T-helper 17 cell (primary cell): ENCODE measurements at regions not wholly inside any gene's neighbourhood (a gene's known extent, or its start where the extent isn't known, plus 50 kb on each side); places are given as distances from the start of the nearest gene placed in this dataset.
"Not testable (repeated sequence)": the region's sequence is repeated elsewhere in the genome, so short reads cannot be mapped to it uniquely, and the experiment has no call there.

Experiments
- ATAC-seq: fragments of 150-1000 bp; cut with Tn5 transposase; 2 replicates; pipeline ENCODE4 v1.10.0; 2021; ENCODE audit warnings: mild to moderate bottlenecking, moderate library complexity
- DNase-seq, 3 donors: peaks; one replicate each; pipeline versions ENCODE4 v3.0.0 to v3.0.0-alpha.2; 2020 to 2021
- H3K9me3 ChIP-seq: one replicate; pipeline ENCODE4 v1.7.0; 2013; ENCODE audit warnings: low read length, mild to moderate bottlenecking; ENCODE audit not compliant: control insufficient read depth, poor library complexity, severe bottlenecking
- H3K27ac Mint-ChIP-seq: one replicate; pipeline ENCODE4 v1.8.0; 2022; ENCODE audit warnings: mild to moderate bottlenecking, moderate library complexity, mixed read lengths
- H3K27me3 Mint-ChIP-seq: one replicate; pipeline ENCODE4 v1.8.0; 2022; ENCODE audit warnings: mixed read lengths
- H3K36me3 Mint-ChIP-seq: one replicate; pipeline ENCODE4 v1.8.0; 2022; ENCODE audit warnings: low read depth, mixed read lengths
- H3K4me1 Mint-ChIP-seq: one replicate; pipeline ENCODE4 v1.8.0; 2022; ENCODE audit warnings: mild to moderate bottlenecking, mixed read lengths
- H3K4me3 Mint-ChIP-seq: one replicate; pipeline ENCODE4 v1.8.0; 2022; ENCODE audit warnings: mild to moderate bottlenecking, moderate library complexity, mixed read lengths

DNA sequence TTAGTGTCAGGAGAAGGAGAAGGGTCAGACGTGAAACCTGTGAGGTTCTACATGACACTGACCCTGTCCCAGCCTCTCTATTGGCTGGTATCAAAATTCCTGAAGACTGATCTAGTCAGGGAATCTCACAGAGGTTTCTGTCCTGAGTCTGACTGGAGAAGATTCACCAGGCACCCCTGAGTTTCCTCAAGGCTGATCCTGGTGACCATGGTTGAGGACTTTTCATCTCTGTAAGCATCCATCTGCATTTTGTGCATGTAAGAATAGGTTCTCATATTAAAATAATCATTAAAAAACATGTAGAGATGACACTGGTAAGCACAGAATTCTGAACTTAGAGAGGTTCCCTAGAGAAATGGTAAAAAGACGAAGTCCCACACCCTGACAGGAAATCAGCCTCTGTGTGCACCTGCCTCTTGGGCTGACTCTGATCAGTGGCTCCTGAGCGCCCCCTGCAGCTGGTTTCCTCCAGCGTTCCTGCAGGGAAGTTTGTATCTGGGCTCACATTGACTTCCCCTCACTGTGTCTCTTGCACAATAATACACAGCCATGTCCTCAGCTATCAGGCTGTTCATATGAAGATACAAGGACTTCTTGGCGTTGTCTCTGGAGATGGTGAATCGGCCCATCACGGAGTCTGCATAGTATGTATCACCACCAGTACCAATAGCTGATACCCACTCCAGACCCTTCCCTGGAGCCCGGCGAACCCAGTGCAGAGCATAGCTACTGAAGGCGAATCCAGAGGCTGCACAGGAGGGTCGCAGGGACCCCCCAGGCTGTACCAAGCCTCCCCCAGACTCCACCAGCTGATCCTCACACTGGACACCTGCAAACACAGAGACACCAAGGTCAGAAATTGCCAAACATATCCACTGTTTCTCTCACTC lies 991.9 kb downstream of the TMEM121 start:
- Mint-ChIP-seq H3K4me3 (no peak overlapping the region), H3K27me3 (peaks cover 26% of the 10 kb centered on the region), H3K4me1 (peaks cover 7% of the 10 kb centered on the region)

GRCh38 chr14:106522118-106522517 lies 995.7 kb downstream of the TMEM121 start:
- peaks cover 40% of the 10 kb centered on the region for H3K27me3 Mint-ChIP-seq
- not testable (repeated sequence) for ATAC-seq, H3K27ac Mint-ChIP-seq, H3K4me3 Mint-ChIP-seq, H3K9me3 ChIP-seq, H3K4me1 Mint-ChIP-seq, DNase-seq, H3K36me3 Mint-ChIP-seq

More for the DNA sequence above, 991.9 kb downstream of the TMEM121 start:
- Mint-ChIP-seq H3K36me3 (no peaks in the 10 kb centered on the region), H3K27ac (no peak overlapping the region)
- DNase-seq (peak; percentile 63 to 82 (median 66)), ATAC-seq (peak; percentile 82)
- H3K9me3 ChIP-seq = no peaks in the 10 kb centered on the region

DNA sequence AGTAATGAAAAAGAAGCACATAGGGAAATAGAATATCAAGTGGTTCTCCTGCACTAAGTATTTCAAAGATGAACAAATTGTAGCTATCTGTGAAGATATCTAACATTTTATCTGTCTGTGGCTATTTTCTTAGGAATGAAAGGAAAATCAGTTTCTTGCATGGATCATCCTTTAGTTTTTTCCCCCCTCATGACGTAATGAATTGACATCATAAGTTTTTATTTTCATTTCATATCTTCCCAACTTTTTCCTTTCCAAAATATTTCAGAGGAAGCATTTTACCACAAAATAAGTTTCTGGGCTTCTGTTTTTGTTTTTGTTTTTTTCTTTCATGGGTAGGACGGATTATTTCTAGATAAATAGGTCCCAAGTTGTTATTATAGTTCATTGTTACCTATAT lies 996.6 kb downstream of the TMEM121 start:
- Mint-ChIP-seq H3K27me3 (peaks cover 40% of the 10 kb centered on the region), H3K27ac (no peak overlapping the region), H3K36me3 (peaks cover 2% of the 10 kb centered on the region), H3K4me3 (no peak overlapping the region), H3K4me1 (no peaks in the 10 kb centered on the region)
- DNase-seq (no peak), ATAC-seq (no peak)
- no peaks in the 10 kb centered on the region for H3K9me3 ChIP-seq

GRCh38 chr14:106528717-106529116 lies 1002.3 kb downstream of the TMEM121 start:
- H3K9me3 ChIP-seq = no peaks in the 10 kb centered on the region
- peaks cover 1% of the 10 kb centered on the region for H3K36me3 Mint-ChIP-seq
- DNase-seq = no peak
- no peak for ATAC-seq
- H3K27me3 Mint-ChIP-seq = peaks cover 35% of the 10 kb centered on the region
- H3K4me1 Mint-ChIP-seq = peaks cover 2% of the 10 kb centered on the region
- no peak overlapping the region for H3K4me3 Mint-ChIP-seq
- H3K27ac Mint-ChIP-seq = no peak overlapping the region

DNA sequence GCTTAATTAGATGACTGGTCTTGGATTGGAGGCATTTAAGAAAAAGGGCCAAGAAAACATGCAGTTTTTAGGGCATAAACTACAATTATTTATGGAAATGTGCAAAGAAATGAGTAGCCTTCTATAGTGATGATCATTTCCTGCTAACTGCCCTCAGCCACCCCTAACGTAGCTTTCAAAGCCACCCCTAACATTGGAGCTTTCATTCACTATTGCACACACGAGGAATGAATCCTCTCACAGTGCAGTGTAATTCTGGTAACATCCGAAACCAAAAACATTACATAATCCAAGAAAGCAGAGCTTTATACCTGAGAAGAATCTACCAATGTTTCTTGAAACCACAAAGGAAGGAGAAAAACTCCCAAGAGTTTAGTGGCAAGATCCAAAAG lies 1003.6 kb downstream of the TMEM121 start:
- Mint-ChIP-seq H3K36me3 (no peaks in the 10 kb centered on the region), H3K4me3 (no peak overlapping the region), H3K4me1 (peaks cover 2% of the 10 kb centered on the region), H3K27ac (no peak overlapping the region), H3K27me3 (peaks cover 36% of the 10 kb centered on the region)
- no peak for DNase-seq
- H3K9me3 ChIP-seq = no peaks in the 10 kb centered on the region
- no peak for ATAC-seq

- no peaks in the 10 kb centered on the region for H3K36me3 Mint-ChIP-seq
- DNase-seq = peak in 1 of 3 donors; percentile 43
- H3K27me3 Mint-ChIP-seq = peaks cover 41% of the 10 kb centered on the region
- no peak overlapping the region for H3K27ac Mint-ChIP-seq
- H3K9me3 ChIP-seq = no peaks in the 10 kb centered on the region
- ATAC-seq = peak; percentile 99
- peaks cover 2% of the 10 kb centered on the region for H3K4me1 Mint-ChIP-seq
- no peak overlapping the region for H3K4me3 Mint-ChIP-seq
Measured at GRCh38 chr14:106530423-106531107, 1004.2 kb downstream of the TMEM121 start.

DNA sequence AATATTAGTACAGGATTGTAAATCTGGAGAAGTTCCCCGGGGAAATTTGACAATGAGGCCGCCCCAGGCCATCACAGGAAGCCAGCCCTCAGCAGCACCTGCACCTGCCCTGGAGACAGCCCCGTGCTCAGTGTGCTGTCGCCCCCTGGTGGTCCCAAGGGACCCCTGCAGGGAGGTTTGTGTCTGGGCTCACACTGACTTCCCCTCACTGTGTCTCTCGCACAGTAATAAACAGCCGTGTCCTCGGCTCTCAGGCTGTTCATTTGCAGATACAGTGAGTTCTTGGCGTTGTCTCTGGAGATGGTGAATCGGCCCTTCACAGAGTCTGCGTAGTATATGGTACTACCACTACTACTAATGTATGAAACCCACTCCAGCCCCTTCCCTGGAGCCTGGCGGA lies 1011.2 kb downstream of the TMEM121 start:
- not testable (repeated sequence) for H3K36me3 Mint-ChIP-seq, H3K9me3 ChIP-seq, H3K27ac Mint-ChIP-seq, H3K4me3 Mint-ChIP-seq, ATAC-seq, H3K4me1 Mint-ChIP-seq
- peaks cover 44% of the 10 kb centered on the region for H3K27me3 Mint-ChIP-seq
- DNase-seq = peak in 2 of 3 donors; percentile 29 to 47

DNA sequence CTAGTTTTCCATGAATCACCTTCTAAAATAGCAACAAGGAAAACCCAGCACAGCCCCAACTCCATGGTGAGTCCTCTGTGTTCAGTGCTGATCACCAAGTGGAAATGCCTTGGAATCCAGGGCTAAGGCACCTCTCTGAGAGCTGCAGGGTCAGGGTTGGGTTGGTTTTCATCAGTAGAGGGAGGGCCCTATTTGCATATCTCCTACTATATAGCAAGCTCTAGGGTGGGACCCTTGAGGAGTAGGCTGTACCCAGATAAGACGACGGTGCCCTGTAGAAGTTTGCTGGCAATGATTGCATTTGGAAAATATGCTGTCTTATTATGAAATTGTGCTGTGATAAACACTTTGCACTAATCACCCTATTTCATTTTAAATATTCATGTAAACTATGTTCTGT lies 1011.8 kb downstream of the TMEM121 start:
- H3K27me3 Mint-ChIP-seq = peaks cover 43% of the 10 kb centered on the region
- H3K4me3 Mint-ChIP-seq = no peak overlapping the region

DNA sequence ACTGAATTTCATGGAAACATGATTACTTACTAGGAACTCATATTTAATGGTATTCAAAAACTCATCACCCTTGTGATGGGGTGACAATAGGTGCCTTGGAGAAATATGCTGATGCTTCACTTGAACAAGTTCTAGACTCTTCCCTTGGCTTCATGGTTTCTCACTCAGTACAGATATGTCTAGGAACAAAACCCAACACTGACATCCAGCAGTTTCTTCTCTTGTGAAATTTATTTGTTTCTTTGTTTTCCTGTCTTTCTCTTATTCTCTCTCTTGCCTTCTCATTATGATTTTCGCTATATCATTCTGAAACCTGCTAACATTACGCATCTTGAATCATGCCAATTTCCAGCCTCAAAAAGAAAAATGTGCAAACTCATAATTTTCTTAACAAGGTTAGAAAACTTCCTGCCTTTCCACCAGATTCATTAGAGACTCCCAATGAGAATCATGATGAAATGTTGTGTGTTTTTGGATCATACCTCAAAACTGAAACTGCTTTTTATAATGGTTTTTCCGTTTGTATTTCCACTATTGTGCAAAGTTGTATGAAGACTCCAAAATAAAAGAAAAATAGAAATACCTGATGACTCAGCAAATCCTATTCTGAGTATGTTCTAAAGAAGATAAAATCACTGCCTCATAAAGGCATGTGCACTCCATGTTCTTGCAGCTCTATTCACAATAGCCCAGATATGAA lies 1021.5 kb downstream of the TMEM121 start:
- H3K36me3 Mint-ChIP-seq = no peaks in the 10 kb centered on the region
- ATAC-seq = no peak

More for the DNA sequence above, 1011.8 kb downstream of the TMEM121 start:
- H3K27ac Mint-ChIP-seq = no peak overlapping the region
- no peaks in the 10 kb centered on the region for H3K9me3 ChIP-seq
- DNase-seq = no peak
- H3K36me3 Mint-ChIP-seq = peaks cover 3% of the 10 kb centered on the region
- H3K4me1 Mint-ChIP-seq = peaks cover 2% of the 10 kb centered on the region
- ATAC-seq = no peak

DNA sequence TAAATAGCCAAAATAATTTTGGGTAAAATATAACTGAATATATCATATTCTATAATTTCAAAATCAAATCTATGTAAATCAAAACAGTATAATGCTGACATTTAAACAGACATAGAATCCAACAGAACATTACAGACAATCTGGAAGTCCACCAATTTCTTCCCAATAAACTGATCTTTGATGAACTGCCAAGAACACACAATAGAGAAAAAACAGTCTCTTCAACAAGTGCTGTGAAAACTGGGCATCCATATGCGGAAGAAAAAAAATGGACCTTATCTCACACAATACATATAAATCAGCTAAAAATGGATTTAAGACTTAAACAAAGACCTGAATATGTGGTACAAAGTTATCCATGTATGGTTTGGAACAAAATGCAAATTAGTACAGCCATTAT lies 1022.7 kb downstream of the TMEM121 start:
- peaks cover 5% of the 10 kb centered on the region for H3K4me1 Mint-ChIP-seq
- no peaks in the 10 kb centered on the region for H3K9me3 ChIP-seq
- DNase-seq = no peak
- peaks cover 39% of the 10 kb centered on the region for H3K27me3 Mint-ChIP-seq
- H3K36me3 Mint-ChIP-seq = no peaks in the 10 kb centered on the region
- no peak overlapping the region for H3K27ac Mint-ChIP-seq
- H3K4me3 Mint-ChIP-seq = no peak overlapping the region
- no peak for ATAC-seq

More for the DNA sequence above, 1021.5 kb downstream of the TMEM121 start:
- no peak overlapping the region for H3K27ac Mint-ChIP-seq
- peaks cover 5% of the 10 kb centered on the region for H3K4me1 Mint-ChIP-seq
- no peak overlapping the region for H3K4me3 Mint-ChIP-seq
- peaks cover 48% of the 10 kb centered on the region for H3K27me3 Mint-ChIP-seq
- no peak for DNase-seq
- no peaks in the 10 kb centered on the region for H3K9me3 ChIP-seq

GRCh38 chr14:106551265-106551664 lies 1024.9 kb downstream of the TMEM121 start:
- no peaks in the 10 kb centered on the region for H3K9me3 ChIP-seq
- Mint-ChIP-seq H3K27me3 (peaks cover 34% of the 10 kb centered on the region), H3K27ac (no peak overlapping the region), H3K36me3 (no peaks in the 10 kb centered on the region), H3K4me1 (peaks cover 5% of the 10 kb centered on the region), H3K4me3 (no peak overlapping the region)
- DNase-seq (no peak), ATAC-seq (peak; percentile 44)

DNA sequence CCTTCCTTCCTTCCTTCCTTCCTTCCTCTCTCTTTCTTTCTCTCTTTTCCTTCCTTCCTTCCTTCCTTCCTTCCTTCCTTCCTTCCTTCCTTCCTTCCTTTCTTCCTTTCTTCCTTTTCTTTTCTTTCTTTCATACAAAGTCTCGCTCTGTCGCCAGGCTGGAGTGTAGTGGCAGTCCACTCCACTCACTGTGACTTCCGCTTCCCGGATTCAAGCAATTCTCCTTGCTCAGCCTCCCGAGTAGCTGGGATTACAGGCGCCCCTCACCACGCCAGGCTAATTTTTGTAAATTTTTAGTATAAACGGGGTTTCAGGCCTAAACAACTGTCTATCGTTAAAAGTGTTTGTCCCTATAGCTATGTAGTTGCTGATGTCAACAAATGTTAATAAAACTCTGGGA lies 1029.8 kb downstream of the TMEM121 start:
- DNase-seq, H3K4me3 Mint-ChIP-seq, H3K36me3 Mint-ChIP-seq: not testable (repeated sequence)

GRCh38 chr14:106556665-106557289 lies 1030.4 kb downstream of the TMEM121 start:
- peaks cover 22% of the 10 kb centered on the region for H3K27me3 Mint-ChIP-seq
- peak overlapping the region; percentile 47 for H3K27ac Mint-ChIP-seq
- ATAC-seq = peak; percentile 64

More for the DNA sequence above, 1029.8 kb downstream of the TMEM121 start:
- H3K9me3 ChIP-seq, H3K4me1 Mint-ChIP-seq, ATAC-seq: not testable (repeated sequence)
- Mint-ChIP-seq H3K27me3 (peaks cover 27% of the 10 kb centered on the region), H3K27ac (peak overlapping the region; percentile 47)

More at GRCh38 chr14:106556665-106557289, 1030.4 kb downstream of the TMEM121 start:
- DNase-seq = peak; percentile 50 to 71 (median 51)
- H3K4me1 Mint-ChIP-seq = peaks cover 2% of the 10 kb centered on the region
- H3K36me3 Mint-ChIP-seq = no peaks in the 10 kb centered on the region
- H3K4me3 Mint-ChIP-seq = no peak overlapping the region
- H3K9me3 ChIP-seq = no peaks in the 10 kb centered on the region
